Mucosa of rectum (tissue), 2 donors: ENCODE measurements at regions not wholly inside any gene's neighbourhood (a gene's known extent, or its start where the extent isn't known, plus 50 kb on each side); places are given as distances from the start of the nearest gene placed in this dataset.
A peak's percentile ranks its signal among the peaks of the same experiment; 100 is the strongest.

ENCODE experiments used
- H3K27ac ChIP-seq, 2 donors: one replicate each; pipeline ENCODE4 v1.7.0; 2013; ENCODE audit warnings: inconsistent platforms in 2 of 2, low read depth in 2 of 2, low read length in 2 of 2
- H3K27me3 ChIP-seq, 2 donors: one replicate each; pipeline ENCODE4 v1.7.0; 2013; ENCODE audit warnings: low read length in 2 of 2; ENCODE audit not compliant: control insufficient read depth in 2 of 2, insufficient read depth in 2 of 2
- H3K36me3 ChIP-seq, 2 donors: one replicate each; pipeline ENCODE4 v1.7.0; 2013; ENCODE audit warnings: low read length in 2 of 2; ENCODE audit not compliant: control insufficient read depth in 2 of 2, insufficient read depth in 2 of 2
- H3K4me1 ChIP-seq, 2 donors: one replicate each; pipeline ENCODE4 v1.7.0; 2013; ENCODE audit warnings: low read length in 2 of 2, mild to moderate bottlenecking in 1 of 2; ENCODE audit not compliant: control insufficient read depth in 2 of 2, insufficient read depth in 2 of 2
- H3K4me3 ChIP-seq, 2 donors: one replicate each; pipeline ENCODE4 v1.7.0; 2013; ENCODE audit warnings: low read length in 2 of 2
- H3K9ac ChIP-seq, 2 donors: one replicate each; pipeline ENCODE4 v1.7.0; 2013; ENCODE audit warnings: low read length in 2 of 2, low read depth in 1 of 2, mild to moderate bottlenecking in 1 of 2
- H3K9me3 ChIP-seq, 2 donors: one replicate each; pipeline ENCODE4 v1.7.0; 2013; ENCODE audit warnings: low read length in 2 of 2; ENCODE audit not compliant: control insufficient read depth in 2 of 2
- donor health status: healthy.
- donor health status: Normal muscosa, but diverticular disease.

- H3K36me3 ChIP-seq, result no peaks in the 10 kb centered on the region
- no peaks in the 10 kb centered on the region for H3K9me3 ChIP-seq
- H3K27me3 ChIP-seq, result no peaks in the 10 kb centered on the region
- H3K4me3 ChIP-seq, result no peak overlapping the region
- H3K4me1 ChIP-seq, result no peaks in the 10 kb centered on the region
- H3K9ac ChIP-seq, result no peak overlapping the region
- H3K27ac ChIP-seq, result no peak overlapping the region
These were observed 179.3 kb upstream of the FGF10 start for GRCh38 chr5:44568519-44568918.

GRCh38 chr5:44565902-44566301 is 176.7 kb upstream of the FGF10 start:
- no peaks in the 10 kb centered on the region for H3K36me3 ChIP-seq
- no peak overlapping the region for H3K9ac ChIP-seq
- no peaks in the 10 kb centered on the region for H3K9me3 ChIP-seq
- H3K27me3 ChIP-seq, result no peaks in the 10 kb centered on the region
- H3K4me3 ChIP-seq, result no peak overlapping the region
- H3K4me1 ChIP-seq, result no peaks in the 10 kb centered on the region
- no peak overlapping the region for H3K27ac ChIP-seq

GRCh38 chr5:44565360-44565759 is 176.1 kb upstream of the FGF10 start:
- Histone ChIP-seq H3K9me3 (no peaks in the 10 kb centered on the region), H3K4me1 (no peaks in the 10 kb centered on the region), H3K9ac (no peak overlapping the region), H3K4me3 (no peak overlapping the region), H3K36me3 (no peaks in the 10 kb centered on the region), H3K27ac (no peak overlapping the region), H3K27me3 (no peaks in the 10 kb centered on the region)

GRCh38 chr5:44546286-44546685 is 157.1 kb upstream of the FGF10 start:
- Histone ChIP-seq H3K9ac (no peak overlapping the region), H3K9me3 (no peaks in the 10 kb centered on the region), H3K27ac (no peak overlapping the region), H3K36me3 (no peaks in the 10 kb centered on the region), H3K4me3 (no peak overlapping the region), H3K27me3 (no peaks in the 10 kb centered on the region), H3K4me1 (no peaks in the 10 kb centered on the region)

- Histone ChIP-seq H3K27ac (no peak overlapping the region), H3K4me1 (no peaks in the 10 kb centered on the region), H3K9me3 (no peaks in the 10 kb centered on the region), H3K27me3 (no peaks in the 10 kb centered on the region), H3K36me3 (no peaks in the 10 kb centered on the region), H3K9ac (no peak overlapping the region), H3K4me3 (no peak overlapping the region)
These were observed 154.3 kb upstream of the FGF10 start for GRCh38 chr5:44543511-44543910.

GRCh38 chr5:44542470-44542869 is 153.2 kb upstream of the FGF10 start:
- H3K27me3 ChIP-seq, result no peaks in the 10 kb centered on the region
- H3K9me3 ChIP-seq, result no peaks in the 10 kb centered on the region
- H3K36me3 ChIP-seq, result no peaks in the 10 kb centered on the region
- no peak overlapping the region for H3K4me3 ChIP-seq
- no peaks in the 10 kb centered on the region for H3K4me1 ChIP-seq
- H3K27ac ChIP-seq, result no peak overlapping the region
- H3K9ac ChIP-seq, result no peak overlapping the region

- no peak overlapping the region for H3K4me3 ChIP-seq
These were observed 150.3 kb upstream of the FGF10 start for GRCh38 chr5:44539602-44539919.

GRCh38 chr5:44538797-44539601 is 149.8 kb upstream of the FGF10 start:
- no peaks in the 10 kb centered on the region for H3K36me3 ChIP-seq
- no peaks in the 10 kb centered on the region for H3K9me3 ChIP-seq
- H3K9ac ChIP-seq, result no peak overlapping the region
- no peak overlapping the region for H3K4me3 ChIP-seq
- H3K27me3 ChIP-seq, result no peaks in the 10 kb centered on the region
- peak overlapping the region in 1 of 2 donors; percentile 17 for H3K27ac ChIP-seq
- no peaks in the 10 kb centered on the region for H3K4me1 ChIP-seq

More at GRCh38 chr5:44539602-44539919, 150.3 kb upstream of the FGF10 start:
- Histone ChIP-seq H3K27ac (no peak overlapping the region), H3K9ac (no peak overlapping the region), H3K4me1 (no peaks in the 10 kb centered on the region), H3K27me3 (no peaks in the 10 kb centered on the region), H3K9me3 (no peaks in the 10 kb centered on the region), H3K36me3 (no peaks in the 10 kb centered on the region)

GRCh38 chr5:44536650-44537260 is 147.5 kb upstream of the FGF10 start:
- Histone ChIP-seq H3K4me3 (no peak overlapping the region), H3K36me3 (no peaks in the 10 kb centered on the region), H3K27me3 (no peaks in the 10 kb centered on the region), H3K9ac (no peak overlapping the region), H3K4me1 (no peaks in the 10 kb centered on the region), H3K27ac (no peak overlapping the region), H3K9me3 (no peaks in the 10 kb centered on the region)

GRCh38 chr5:44535621-44536020 is 146.4 kb upstream of the FGF10 start:
- no peaks in the 10 kb centered on the region for H3K4me1 ChIP-seq
- H3K9me3 ChIP-seq, result no peaks in the 10 kb centered on the region

More at GRCh38 chr5:44535621-44536020, 146.4 kb upstream of the FGF10 start:
- H3K9ac ChIP-seq, result no peak overlapping the region
- no peaks in the 10 kb centered on the region for H3K27me3 ChIP-seq
- H3K27ac ChIP-seq, result no peak overlapping the region
- no peak overlapping the region for H3K4me3 ChIP-seq
- no peaks in the 10 kb centered on the region for H3K36me3 ChIP-seq
